ENCODE measurements at regions not wholly inside any gene's neighbourhood (a gene's known extent, or its start where the extent isn't known, plus 50 kb on each side); places are given as distances from the start of the nearest gene placed in this dataset.

DNA sequence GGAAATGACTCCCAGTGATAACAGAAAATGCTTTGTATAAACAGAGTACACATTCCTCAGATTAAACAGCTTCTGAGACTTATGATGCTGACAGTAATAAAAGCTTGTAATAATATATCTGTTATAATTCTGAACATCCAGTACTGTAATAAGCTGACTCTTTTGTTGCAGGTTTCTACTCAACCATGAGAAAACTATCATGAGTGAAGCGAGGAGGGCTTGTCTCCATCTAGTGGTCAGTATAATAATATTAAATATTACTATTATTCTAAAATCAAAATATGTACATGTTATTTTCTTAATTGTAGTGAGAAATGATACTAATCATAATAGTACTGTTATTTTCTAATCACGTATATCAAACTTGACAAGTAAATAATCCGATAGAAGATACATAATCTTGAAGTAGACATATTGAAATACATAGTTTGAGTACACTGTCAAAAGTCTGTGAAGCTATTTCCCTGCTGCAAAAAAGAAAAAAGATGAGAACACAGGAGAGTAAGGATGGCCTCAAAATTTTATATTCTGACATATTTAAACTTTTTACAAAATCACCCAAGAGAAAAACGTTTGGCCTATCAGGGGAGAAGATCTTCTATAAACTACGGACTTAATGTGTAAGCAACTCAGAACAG lies 183.1 kb downstream of the MOXD1 start:
- H3K36me3 ChIP-seq (ENCODE audit: insufficient read depth, low read length) = no peaks in the 10 kb centered on the region
- H3K9me2 ChIP-seq (ENCODE audit: insufficient read depth, low read length) = no peaks in the 10 kb centered on the region
- BruUV-seq (replicated peaks) = no TSS peak
- no peak overlapping the region for H3K4me3 ChIP-seq (ENCODE audit: low read depth, low read length, poor library complexity, severe bottlenecking)
- no peak overlapping the region for H3K4me2 ChIP-seq (ENCODE audit: low read length)
- no peaks in the 10 kb centered on the region for H3K9me3 ChIP-seq (ENCODE audit: low read length)
- H2AFZ ChIP-seq (ENCODE audit: low read length) = peak overlapping the region; percentile 18; the same call in 1 of the 2 replicates
- H3K79me2 ChIP-seq (ENCODE audit: insufficient read depth, low read depth, low read length) = no peaks in the 10 kb centered on the region
- no peaks in the 10 kb centered on the region for H3K4me1 ChIP-seq (ENCODE audit: insufficient read depth, low read length, poor library complexity, severe bottlenecking)
- H4K20me1 ChIP-seq (ENCODE audit: insufficient read depth, low read length) = no peaks in the 10 kb centered on the region
- no peak overlapping the region for H3K27ac ChIP-seq (ENCODE audit: low read depth, low read length, poor library complexity, severe bottlenecking)
- peak; percentile 84 for TF ChIP-seq CTCF (conservative IDR thresholded peaks at IDR 0.05; ENCODE audit: low read length)
- no peak for TF ChIP-seq EZH2phosphoT487 (IDR thresholded peaks at IDR 0.05; ENCODE audit: borderline replicate concordance, low read depth, low read length)
- CTCF ChIA-PET (ENCODE audit: unreplicated experiment) = interaction anchor here (0.6 kb wide), 1 partner anchor 241 kb away, joined by 3 read pairs; no protein-coding TSS in a partner anchor
- POLR2A ChIA-PET = interaction anchor here (0.6 to 1.6 kb wide), 3 partner anchors 10 to 1773 kb away, joined by 3 to 7 read pairs (median 7); no protein-coding TSS in a partner anchor
- intact Hi-C loops (cut with micrococcal nuclease; ENCODE audit: unreplicated experiment) = loop anchor here (1.0 kb wide), 1 partner anchor 293 kb away; no protein-coding TSS in a partner anchor
- peak; percentile 33 for DNase-seq (ENCODE audit: low spot score)

- H3K4me1 ChIP-seq (ENCODE audit: insufficient read depth, low read length, poor library complexity, severe bottlenecking) = no peaks in the 10 kb centered on the region
- CTCF ChIA-PET (ENCODE audit: unreplicated experiment) = no interaction called here
- no peaks in the 10 kb centered on the region for H4K20me1 ChIP-seq (ENCODE audit: insufficient read depth, low read length)
- intact Hi-C loops (cut with micrococcal nuclease; ENCODE audit: unreplicated experiment) = no loop called here
- H3K9me3 ChIP-seq (ENCODE audit: low read length) = no peaks in the 10 kb centered on the region
- no peaks in the 10 kb centered on the region for H3K79me2 ChIP-seq (ENCODE audit: insufficient read depth, low read depth, low read length)
- H3K27ac ChIP-seq (ENCODE audit: low read depth, low read length, poor library complexity, severe bottlenecking) = no peak overlapping the region
- no TSS peak for BruUV-seq (replicated peaks)
- H3K4me2 ChIP-seq (ENCODE audit: low read length) = no peak overlapping the region
- H3K9me2 ChIP-seq (ENCODE audit: insufficient read depth, low read length) = no peaks in the 10 kb centered on the region
- no peak overlapping the region for H2AFZ ChIP-seq (ENCODE audit: low read length)
- TF ChIP-seq EZH2phosphoT487 (IDR thresholded peaks at IDR 0.05; ENCODE audit: borderline replicate concordance, low read depth, low read length) = no peak
- no peak for TF ChIP-seq CTCF (conservative IDR thresholded peaks at IDR 0.05; ENCODE audit: low read length)
- no peaks in the 10 kb centered on the region for H3K36me3 ChIP-seq (ENCODE audit: insufficient read depth, low read length)
- POLR2A ChIA-PET = interaction anchor here (0.6 to 1.0 kb wide), 3 partner anchors 10 to 128 kb away, joined by 3 read pairs; no protein-coding TSS in a partner anchor
- no peak overlapping the region for H3K4me3 ChIP-seq (ENCODE audit: low read depth, low read length, poor library complexity, severe bottlenecking)
- DNase-seq (ENCODE audit: low spot score) = no peak
Observed at GRCh38 chr6:132215805-132216204, 185.5 kb downstream of the MOXD1 start.

GRCh38 chr6:132214716-132215115 lies 186.6 kb downstream of the MOXD1 start:
- intact Hi-C loops (cut with micrococcal nuclease; ENCODE audit: unreplicated experiment) = no loop called here
- CTCF ChIA-PET (ENCODE audit: unreplicated experiment) = no interaction called here
- no TSS peak for BruUV-seq (replicated peaks)

More at GRCh38 chr6:132214716-132215115, 186.6 kb downstream of the MOXD1 start:
- no peak overlapping the region for H3K4me2 ChIP-seq (ENCODE audit: low read length)
- DNase-seq (ENCODE audit: low spot score) = no peak
- H3K36me3 ChIP-seq (ENCODE audit: insufficient read depth, low read length) = no peaks in the 10 kb centered on the region
- no peaks in the 10 kb centered on the region for H3K79me2 ChIP-seq (ENCODE audit: insufficient read depth, low read depth, low read length)
- TF ChIP-seq EZH2phosphoT487 (IDR thresholded peaks at IDR 0.05; ENCODE audit: borderline replicate concordance, low read depth, low read length) = no peak
- no peak for TF ChIP-seq CTCF (conservative IDR thresholded peaks at IDR 0.05; ENCODE audit: low read length)
- POLR2A ChIA-PET = interaction anchor here (0.7 kb wide), 1 partner anchor 51 kb away, joined by 5 read pairs; no protein-coding TSS in a partner anchor
- H3K9me2 ChIP-seq (ENCODE audit: insufficient read depth, low read length) = no peaks in the 10 kb centered on the region
- H2AFZ ChIP-seq (ENCODE audit: low read length) = peak overlapping the region; percentile 7; the same call in 1 of the 2 replicates
- no peaks in the 10 kb centered on the region for H3K9me3 ChIP-seq (ENCODE audit: low read length)
- no peak overlapping the region for H3K27ac ChIP-seq (ENCODE audit: low read depth, low read length, poor library complexity, severe bottlenecking)
- H3K4me1 ChIP-seq (ENCODE audit: insufficient read depth, low read length, poor library complexity, severe bottlenecking) = no peaks in the 10 kb centered on the region
- H4K20me1 ChIP-seq (ENCODE audit: insufficient read depth, low read length) = no peaks in the 10 kb centered on the region
- H3K4me3 ChIP-seq (ENCODE audit: low read depth, low read length, poor library complexity, severe bottlenecking) = no peak overlapping the region
